ENCODE measurements at regions not wholly inside any gene's neighbourhood (a gene's known extent, or its start where the extent isn't known, plus 50 kb on each side); places are given as distances from the start of the nearest gene placed in this dataset.

DNA sequence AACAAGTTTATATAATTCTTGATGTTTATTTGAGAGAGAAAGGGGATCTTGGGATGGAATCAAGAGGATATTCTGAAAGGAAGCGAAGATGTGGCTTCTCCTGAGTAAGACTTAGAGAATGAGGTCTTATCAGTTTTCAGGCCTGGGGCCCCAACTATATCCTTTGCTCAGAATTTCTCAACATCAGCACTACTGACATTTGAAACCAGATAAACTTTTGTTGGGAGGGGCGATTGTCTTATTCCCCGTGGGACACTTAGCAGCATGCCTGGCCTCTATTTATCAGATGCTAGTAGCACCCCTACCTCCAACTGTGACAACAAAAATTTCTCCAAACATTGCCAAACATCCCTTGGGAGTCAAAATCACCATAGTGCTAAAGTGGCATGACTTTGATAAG is 567.7 kb downstream of the MAT2B start:
- FAIRE-seq = no peak

More for the DNA sequence above, 567.7 kb downstream of the MAT2B start:
- Histone ChIP-seq H2AFZ (ENCODE audit: low read length) (no peak overlapping the region), H3K27ac (ENCODE audit: extremely low read length, insufficient read depth, low read length) (no peak overlapping the region), H4K20me1 (ENCODE audit: insufficient read depth, low read length) (no peaks in the 10 kb centered on the region), H3K9ac (ENCODE audit: insufficient read depth, low read depth, low read length) (no peak overlapping the region), H3K79me2 (ENCODE audit: insufficient read depth, low read length) (no peaks in the 10 kb centered on the region), H3K9me3 (ENCODE audit: low read length) (no peaks in the 10 kb centered on the region; the same call in 1 of the 2 replicates), H3K4me3 (replicated peaks in 1 of 3; ENCODE audit: insufficient read depth in 1 of 3, low read depth in 2 of 3, low read length in 3 of 3) (no peak overlapping the region), H3K4me1 (ENCODE audit: insufficient read depth, low read length) (no peaks in the 10 kb centered on the region), H3K27me3 (ENCODE audit: control insufficient read depth in 1 of 2, insufficient read depth in 2 of 2, low read length in 2 of 2) (no peaks in the 10 kb centered on the region), H3K4me2 (ENCODE audit: low read depth, low read length) (no peak overlapping the region), H3K36me3 (replicated peaks in 1 of 2; ENCODE audit: control insufficient read depth in 1 of 2, insufficient read depth in 2 of 2, low read length in 2 of 2) (no peaks in the 10 kb centered on the region)
- POLR2A ChIA-PET = no interaction called here
- no TSS peak for BruUV-seq (replicated peaks)
- WGBS (ENCODE audit: low lambda C conversion rate) = 0% methylated on average over 3 of the region's 3 CpGs
- DNase-seq (ENCODE audit: low spot score) = no peak
- in situ Hi-C loops (cut with HindIII; ENCODE audit: extremely low pct_ligation_motif_present, low pct_unique_long_range_greater_than_20kb) (no loop called here), intact Hi-C loops (cut with micrococcal nuclease; ENCODE audit: unreplicated experiment) (loop anchor here (5.0 kb wide), 1 partner anchor 381 kb away; no protein-coding TSS in a partner anchor)
- CTCF ChIA-PET (ENCODE audit: low intra/inter-chr PET ratio, low total read pairs) = no interaction called here
- ATAC-seq = no peak
- no peak for TF ChIP-seq HIVEP1 (CRISPR knock-in tag; IDR thresholded peaks at IDR 0.05)
- TF ChIP-seq ZNF317 (CRISPR knock-in tag; IDR thresholded peaks at IDR 0.05) = no peak
- no peak for TF ChIP-seq SMAD1 (CRISPR knock-in tag; IDR thresholded peaks at IDR 0.05; ENCODE audit: borderline replicate concordance, low read depth)
- no peak for TF ChIP-seq TIGD3 (CRISPR knock-in tag; IDR thresholded peaks at IDR 0.05; ENCODE audit: borderline replicate concordance)
- no peak for TF ChIP-seq CSRNP1 (CRISPR knock-in tag; IDR thresholded peaks at IDR 0.05)
- TF ChIP-seq ZNF775 (CRISPR knock-in tag; IDR thresholded peaks at IDR 0.05; ENCODE audit: borderline replicate concordance) = no peak
- TF ChIP-seq ZMAT3 (CRISPR knock-in tag; conservative IDR thresholded peaks at IDR 0.05) = no peak
- TF ChIP-seq ZNF660 (CRISPR knock-in tag; IDR thresholded peaks at IDR 0.05; ENCODE audit: borderline replicate concordance, low read depth) = no peak
- TF ChIP-seq NR2F1 (CRISPR knock-in tag; IDR thresholded peaks at IDR 0.05) = no peak
- TF ChIP-seq CHCHD3 (CRISPR knock-in tag; IDR thresholded peaks at IDR 0.05) = no peak
- no peak for TF ChIP-seq SIN3A (IDR thresholded peaks at IDR 0.05; ENCODE audit: borderline replicate concordance, low read depth, low read length)
- TF ChIP-seq CEBPB (IDR thresholded peaks at IDR 0.05; ENCODE audit: borderline replicate concordance, low read depth, low read length) = no peak
- TF ChIP-seq NFIB (CRISPR knock-in tag; IDR thresholded peaks at IDR 0.05; ENCODE audit: borderline replicate concordance) = no peak
- no peak for TF ChIP-seq ZNF777 (CRISPR knock-in tag; IDR thresholded peaks at IDR 0.05)
